Endothelial cell (in vitro differentiated cells): ENCODE measurements at regions not wholly inside any gene's neighbourhood (a gene's known extent, or its start where the extent isn't known, plus 50 kb on each side); places are given as distances from the start of the nearest gene placed in this dataset.

Source experiments
- DNase-seq: peaks from one replicate; pipeline ENCODE4 v3.0.0; 2021; ENCODE audit warnings: low spot score
- H3K27ac Mint-ChIP-seq: one replicate; pipeline ENCODE4 v1.8.0; 2021; ENCODE audit warnings: mixed read lengths, inconsistent platforms; ENCODE audit not compliant: unreplicated experiment
- H3K27me3 Mint-ChIP-seq: one replicate; pipeline ENCODE4 v1.8.0; 2021; ENCODE audit warnings: mild to moderate bottlenecking, moderate library complexity, mixed read lengths, inconsistent platforms; ENCODE audit not compliant: unreplicated experiment
- H3K36me3 Mint-ChIP-seq: one replicate; pipeline ENCODE4 v1.8.0; 2021; ENCODE audit warnings: mild to moderate bottlenecking, low read depth, mixed read lengths, inconsistent platforms; ENCODE audit not compliant: unreplicated experiment
- H3K4me1 Mint-ChIP-seq: one replicate; pipeline ENCODE4 v1.8.0; 2021; ENCODE audit warnings: mild to moderate bottlenecking, mixed read lengths, inconsistent platforms; ENCODE audit not compliant: unreplicated experiment
- H3K4me3 Mint-ChIP-seq: one replicate; pipeline ENCODE4 v1.8.0; 2021; ENCODE audit warnings: mild to moderate bottlenecking, mixed read lengths, inconsistent platforms; ENCODE audit not compliant: unreplicated experiment
- H3K9me3 Mint-ChIP-seq: one replicate; pipeline ENCODE4 v1.8.0; 2021; ENCODE audit warnings: mixed read lengths, inconsistent platforms; ENCODE audit not compliant: unreplicated experiment
- TF ChIP-seq, protein P1 (sequence below): fragments of 200-600 bp; sonication (generic); IDR thresholded peaks from one replicate; pipeline ENCODE4 v1.5.0; 2021; ENCODE audit warnings: antibody characterized with exemption; ENCODE audit not compliant: unreplicated experiment

DNA sequence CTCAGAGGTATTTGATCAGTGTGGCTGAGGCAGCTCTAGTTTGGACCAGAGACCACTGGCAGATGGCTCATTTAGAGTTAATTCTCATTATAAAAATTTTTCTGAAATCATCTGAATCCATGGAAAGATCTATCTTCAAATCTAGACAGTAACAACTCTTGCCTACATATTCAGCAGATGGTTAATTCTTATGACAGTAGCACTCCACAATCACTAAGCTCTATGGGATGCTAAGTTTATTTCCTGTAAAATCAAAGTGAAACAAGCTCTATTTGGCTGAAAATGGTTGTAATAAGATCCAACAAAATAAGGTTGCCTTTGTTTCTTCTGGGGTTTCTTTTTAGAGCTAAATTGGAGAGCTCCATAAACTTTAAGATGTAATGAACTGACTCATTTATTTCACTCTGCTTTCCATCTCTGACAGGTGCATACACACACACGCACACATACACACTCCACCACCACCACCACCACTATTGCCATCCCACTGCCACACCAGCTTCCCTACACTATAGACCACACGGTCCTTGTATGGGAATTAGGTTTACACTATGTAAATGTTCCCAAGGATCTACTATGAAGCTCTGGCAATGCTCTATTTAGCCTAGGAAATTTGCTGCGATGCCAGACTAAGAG lies 293.1 kb downstream of the RPAP3 start:
- Mint-ChIP-seq H3K4me3 (no peak overlapping the region), H3K36me3 (no peaks in the 10 kb centered on the region), H3K9me3 (no peaks in the 10 kb centered on the region), H3K27me3 (no peaks in the 10 kb centered on the region), H3K4me1 (no peaks in the 10 kb centered on the region), H3K27ac (no peak overlapping the region)
- DNase-seq, result no peak
- TF ChIP-seq, protein P1, sequence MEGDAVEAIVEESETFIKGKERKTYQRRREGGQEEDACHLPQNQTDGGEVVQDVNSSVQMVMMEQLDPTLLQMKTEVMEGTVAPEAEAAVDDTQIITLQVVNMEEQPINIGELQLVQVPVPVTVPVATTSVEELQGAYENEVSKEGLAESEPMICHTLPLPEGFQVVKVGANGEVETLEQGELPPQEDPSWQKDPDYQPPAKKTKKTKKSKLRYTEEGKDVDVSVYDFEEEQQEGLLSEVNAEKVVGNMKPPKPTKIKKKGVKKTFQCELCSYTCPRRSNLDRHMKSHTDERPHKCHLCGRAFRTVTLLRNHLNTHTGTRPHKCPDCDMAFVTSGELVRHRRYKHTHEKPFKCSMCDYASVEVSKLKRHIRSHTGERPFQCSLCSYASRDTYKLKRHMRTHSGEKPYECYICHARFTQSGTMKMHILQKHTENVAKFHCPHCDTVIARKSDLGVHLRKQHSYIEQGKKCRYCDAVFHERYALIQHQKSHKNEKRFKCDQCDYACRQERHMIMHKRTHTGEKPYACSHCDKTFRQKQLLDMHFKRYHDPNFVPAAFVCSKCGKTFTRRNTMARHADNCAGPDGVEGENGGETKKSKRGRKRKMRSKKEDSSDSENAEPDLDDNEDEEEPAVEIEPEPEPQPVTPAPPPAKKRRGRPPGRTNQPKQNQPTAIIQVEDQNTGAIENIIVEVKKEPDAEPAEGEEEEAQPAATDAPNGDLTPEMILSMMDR, result no peak

DNA sequence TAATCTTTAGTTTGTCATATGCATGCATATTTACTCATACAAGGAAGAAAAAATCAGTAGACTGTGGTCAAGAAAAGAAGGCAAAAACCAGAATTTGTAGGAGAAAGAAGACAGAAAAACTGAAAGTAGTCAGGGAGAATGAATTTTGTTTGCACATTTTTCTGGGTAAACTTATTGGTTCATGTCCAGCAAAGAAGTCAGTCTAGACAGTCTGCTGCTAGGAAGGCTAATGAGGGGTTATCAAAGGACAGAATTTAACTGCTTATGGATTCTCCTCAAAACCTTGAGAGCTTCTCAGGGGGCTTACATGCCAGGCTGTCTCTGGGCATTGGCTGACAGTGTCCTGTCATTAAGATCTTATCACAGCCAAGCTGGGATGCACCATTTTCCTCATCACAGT lies 293.9 kb downstream of the RPAP3 start:
- H3K4me1 Mint-ChIP-seq, result no peaks in the 10 kb centered on the region
- H3K9me3 Mint-ChIP-seq, result no peaks in the 10 kb centered on the region
- H3K27ac Mint-ChIP-seq, result no peak overlapping the region
- H3K4me3 Mint-ChIP-seq, result no peak overlapping the region
- H3K27me3 Mint-ChIP-seq, result no peaks in the 10 kb centered on the region
- H3K36me3 Mint-ChIP-seq, result no peaks in the 10 kb centered on the region
- TF ChIP-seq, protein P1, result no peak
- DNase-seq, result no peak

DNA sequence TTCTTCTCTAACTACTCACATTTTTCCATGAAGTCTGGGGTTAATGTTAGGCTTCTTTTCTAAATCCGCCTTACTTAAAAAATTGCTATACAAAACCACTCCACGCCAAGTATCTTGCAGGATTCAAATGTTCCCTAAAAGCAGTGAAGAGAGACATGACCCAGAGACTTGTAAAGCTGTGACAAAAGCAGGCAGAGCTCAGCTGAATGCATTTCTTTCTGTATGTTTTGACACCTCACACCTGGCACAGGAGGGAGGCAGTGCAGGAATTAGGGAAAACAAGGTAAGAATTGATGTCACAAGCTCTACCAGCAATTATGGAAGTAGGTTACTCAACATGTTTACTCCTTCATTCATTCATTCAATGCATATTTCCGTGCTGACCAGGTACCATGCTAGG lies 295.0 kb downstream of the RPAP3 start:
- Mint-ChIP-seq H3K36me3 (no peaks in the 10 kb centered on the region), H3K27ac (no peak overlapping the region), H3K9me3 (no peaks in the 10 kb centered on the region), H3K4me3 (no peak overlapping the region), H3K4me1 (no peaks in the 10 kb centered on the region), H3K27me3 (no peaks in the 10 kb centered on the region)
- no peak for DNase-seq
- TF ChIP-seq, protein P1, result no peak

DNA sequence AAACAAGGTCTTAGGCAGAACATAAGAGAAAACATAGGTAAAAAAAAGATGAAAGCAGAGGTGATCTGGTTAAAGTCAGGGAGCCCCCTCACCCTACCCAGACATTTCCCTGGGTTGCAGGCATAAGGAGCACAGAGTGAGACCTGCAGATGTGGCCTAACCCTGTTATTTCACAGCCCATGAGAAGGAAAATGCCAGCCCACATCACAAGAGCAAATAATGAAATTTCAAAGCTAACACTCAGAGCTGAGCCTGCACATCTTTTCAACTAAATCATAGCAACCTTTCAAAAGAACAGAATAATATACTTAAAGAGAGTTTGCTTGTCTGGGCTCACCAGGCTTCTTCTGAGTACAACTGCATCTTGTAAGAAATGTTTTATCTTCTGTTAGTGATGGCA lies 295.4 kb downstream of the RPAP3 start:
- no peaks in the 10 kb centered on the region for H3K9me3 Mint-ChIP-seq
- H3K27me3 Mint-ChIP-seq, result no peaks in the 10 kb centered on the region
- DNase-seq, result no peak
- H3K27ac Mint-ChIP-seq, result no peak overlapping the region
- H3K4me1 Mint-ChIP-seq, result no peaks in the 10 kb centered on the region
- TF ChIP-seq, protein P1, result no peak
- H3K36me3 Mint-ChIP-seq, result no peaks in the 10 kb centered on the region
- no peak overlapping the region for H3K4me3 Mint-ChIP-seq

DNA sequence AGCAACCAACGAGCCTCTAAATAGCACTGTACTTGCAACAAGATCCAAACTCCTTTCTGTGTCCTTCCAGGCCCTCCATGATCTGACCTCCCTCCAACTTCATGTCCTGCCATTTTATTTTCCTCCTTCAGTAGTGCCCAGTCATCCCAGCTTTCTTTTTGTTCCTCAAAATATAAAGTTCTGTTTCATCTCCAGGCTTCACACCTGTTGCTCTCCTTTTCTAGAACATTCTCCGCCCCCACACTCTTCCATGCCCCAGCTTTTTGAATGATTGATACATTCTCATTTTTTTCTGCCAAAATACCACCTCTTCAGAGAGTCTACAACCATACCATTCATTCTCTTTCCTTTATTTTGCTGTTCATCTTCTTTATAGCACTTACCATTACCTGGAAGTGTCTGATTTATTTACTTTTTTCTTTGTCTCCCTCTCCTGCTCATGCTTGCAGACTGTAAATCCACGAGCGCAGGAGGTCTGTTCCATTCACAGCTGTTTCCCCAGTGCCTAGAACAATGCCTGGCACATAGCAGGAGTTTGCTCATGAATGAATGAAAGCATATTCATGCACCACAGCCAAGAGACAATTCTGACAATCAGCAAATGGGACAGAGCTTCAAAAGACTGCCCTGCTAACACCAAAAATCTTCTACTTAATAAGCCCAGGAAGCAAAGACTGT lies 296.4 kb downstream of the RPAP3 start:
- Mint-ChIP-seq H3K4me1 (no peaks in the 10 kb centered on the region), H3K4me3 (no peak overlapping the region), H3K9me3 (no peaks in the 10 kb centered on the region), H3K27me3 (no peaks in the 10 kb centered on the region), H3K36me3 (no peaks in the 10 kb centered on the region), H3K27ac (no peak overlapping the region)
- no peak for DNase-seq
- TF ChIP-seq, protein P1, result no peak
